Endometrial microvascular endothelial cells (primary cell): ENCODE measurements at regions not wholly inside any gene's neighbourhood (a gene's known extent, or its start where the extent isn't known, plus 50 kb on each side); places are given as distances from the start of the nearest gene placed in this dataset.
"Not testable (repeated sequence)": the region's sequence is repeated elsewhere in the genome, so short reads cannot be mapped to it uniquely, and the experiment has no call there.

Experiments
- in situ Hi-C: cut with HindIII; loops from 2 replicates; pipeline ENCODE4 v1.10.0; 2017; ENCODE audit warnings: low sequenced_read_pairs, low pct_unique_long_range_greater_than_20kb; ENCODE audit errors: inconsistent ontology term

DNA sequence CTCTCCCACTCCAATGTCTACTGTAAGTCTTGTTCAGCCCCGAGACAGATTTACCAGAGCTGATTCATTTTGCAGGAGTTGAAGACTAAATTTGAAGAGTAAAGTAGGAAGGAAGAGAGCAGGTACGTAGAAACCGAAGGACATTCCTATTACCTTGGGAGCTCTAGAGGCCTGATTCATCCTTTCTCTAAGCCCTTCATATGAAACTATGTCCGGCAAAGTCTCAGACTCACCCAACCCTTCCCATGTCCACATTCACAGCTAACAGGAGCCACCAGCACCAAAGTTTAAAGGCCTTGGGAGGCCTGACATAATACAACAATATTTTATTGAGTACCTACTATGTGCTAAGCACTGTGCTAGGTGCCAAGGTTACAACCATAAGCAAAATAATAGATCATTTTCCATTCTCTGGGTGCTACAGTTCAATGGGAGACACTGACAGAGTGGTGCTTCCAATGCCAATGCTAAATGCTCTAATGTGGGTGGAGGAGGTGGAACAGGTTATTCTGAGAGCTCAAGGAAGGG is 86.6 kb downstream of the PHLDA1 start:
- in situ Hi-C loops: no loop called here

DNA sequence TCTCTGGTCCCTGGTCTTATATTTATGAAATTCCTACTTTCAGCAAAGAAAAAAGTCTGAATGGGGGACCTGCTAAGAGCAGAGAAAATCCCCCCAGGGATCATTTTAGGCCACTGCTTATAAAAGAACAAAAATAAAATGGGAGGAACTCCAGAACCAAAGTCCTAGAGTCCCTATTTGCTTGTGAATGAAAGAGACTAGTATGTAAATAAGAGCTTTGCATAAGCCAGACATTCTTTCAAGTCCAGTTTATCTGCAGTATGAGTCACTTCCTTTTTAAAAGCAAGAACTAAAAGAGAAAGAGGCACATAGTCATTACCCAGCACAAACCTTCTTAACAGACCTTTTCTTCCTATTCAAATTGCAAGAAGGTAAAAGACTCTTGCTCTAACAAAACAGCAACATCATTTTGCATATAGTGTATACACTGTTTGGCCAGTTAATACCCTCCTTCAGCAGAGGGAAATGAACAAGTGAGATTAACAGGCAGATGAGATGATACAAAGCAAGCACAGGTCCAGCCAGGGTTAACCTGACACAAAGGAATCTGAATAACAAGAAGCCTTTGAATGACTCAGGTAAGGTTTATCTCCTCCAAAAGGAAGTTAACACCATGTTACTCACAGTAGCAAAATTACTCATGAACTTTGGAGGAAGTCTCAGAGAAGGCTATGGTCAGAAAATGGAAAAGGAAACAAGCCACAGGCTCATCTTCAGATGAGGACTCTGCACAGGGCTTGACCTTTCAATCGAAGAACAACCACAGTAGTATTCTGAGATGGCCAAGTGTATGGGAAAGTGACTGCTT is 87.3 kb downstream of the PHLDA1 start:
- in situ Hi-C loops: no loop called here

DNA sequence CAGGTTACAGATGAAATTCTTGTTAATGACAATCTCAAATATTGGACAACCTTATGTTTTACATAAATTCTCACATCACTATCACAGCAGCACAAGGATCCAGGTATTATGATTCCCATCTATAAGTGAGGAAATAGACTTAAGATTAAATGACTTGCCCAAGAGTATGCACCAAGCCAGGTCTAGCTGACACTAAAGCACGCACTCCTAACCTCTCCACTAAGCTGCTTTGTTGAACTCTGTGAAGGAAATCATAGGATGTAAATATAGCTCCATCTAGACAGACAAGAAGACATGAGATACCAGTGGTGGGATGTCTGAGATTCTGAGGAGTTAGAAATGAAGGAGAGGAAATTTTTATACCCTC is 87.9 kb downstream of the PHLDA1 start:
- in situ Hi-C loops: no loop called here

DNA sequence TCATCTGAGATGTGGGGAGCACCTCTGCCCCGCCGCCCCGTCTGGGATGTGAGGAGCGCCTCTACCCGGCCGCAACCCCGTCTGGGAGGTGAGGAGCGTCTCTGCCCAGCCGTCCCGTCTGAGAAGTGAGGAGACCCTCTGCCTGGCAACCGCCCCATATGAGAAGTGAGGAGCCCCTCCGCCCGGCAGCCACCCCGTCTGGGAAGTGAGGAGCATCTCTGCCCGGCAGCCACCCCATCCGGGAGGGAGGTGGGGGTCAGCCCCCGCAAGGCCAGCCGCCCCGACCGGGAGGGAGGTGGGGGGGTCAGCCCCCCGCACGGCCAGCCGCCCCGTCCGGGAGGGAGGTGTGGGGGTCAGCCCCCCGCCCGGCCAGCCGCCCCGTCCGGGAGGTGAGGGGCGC is 89.9 kb downstream of the PHLDA1 start:
- in situ Hi-C loops: not testable (repeated sequence)

DNA sequence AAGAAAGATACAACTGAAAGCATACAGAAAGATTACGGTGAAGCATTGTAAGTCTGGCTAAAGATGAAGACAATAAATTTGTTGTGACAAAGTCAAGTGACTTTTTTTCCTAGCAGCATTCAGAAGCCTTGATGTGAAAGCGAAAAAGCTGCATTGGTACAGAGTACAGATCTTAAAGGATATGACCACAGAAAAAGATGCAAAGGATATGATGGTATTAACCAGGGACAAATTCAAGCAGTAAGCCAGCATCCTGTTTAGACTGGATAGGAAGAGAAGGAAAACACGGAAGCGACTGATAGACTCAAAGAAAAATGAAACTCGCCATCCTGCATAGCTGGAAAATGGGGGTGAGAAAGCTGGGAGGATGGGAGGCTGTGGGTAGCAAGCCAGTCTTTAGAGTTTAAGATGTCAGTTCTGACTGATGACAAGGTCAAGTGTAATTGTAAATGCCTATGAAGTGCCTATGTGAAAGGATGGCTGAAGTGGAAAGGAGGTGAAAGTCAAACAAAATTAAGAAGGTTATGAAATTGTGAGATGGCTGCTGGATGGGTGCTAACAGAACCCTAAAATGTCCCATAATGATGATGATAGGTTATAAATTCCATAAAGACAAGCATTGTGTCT is 92.4 kb downstream of the PHLDA1 start:
- in situ Hi-C loops: no loop called here

DNA sequence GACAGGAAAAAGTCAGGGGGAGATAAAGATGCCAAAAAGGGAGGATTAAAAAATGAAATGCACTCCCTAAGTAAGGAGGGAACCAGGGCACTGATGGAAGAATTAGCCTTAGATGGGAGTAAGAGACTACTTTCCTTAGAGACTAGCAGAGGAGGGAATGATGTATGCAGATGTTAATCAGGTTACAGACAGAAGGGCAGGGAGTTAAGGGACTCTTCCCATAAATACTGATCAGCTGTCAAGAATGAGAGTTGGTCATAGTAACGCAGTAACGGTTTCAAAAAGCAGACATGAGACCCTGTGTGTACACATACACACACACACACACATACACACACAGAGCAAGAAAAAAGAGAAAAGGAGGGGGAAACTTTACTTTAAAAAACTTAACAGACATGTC is 93.4 kb downstream of the PHLDA1 start:
- in situ Hi-C loops: no loop called here

DNA sequence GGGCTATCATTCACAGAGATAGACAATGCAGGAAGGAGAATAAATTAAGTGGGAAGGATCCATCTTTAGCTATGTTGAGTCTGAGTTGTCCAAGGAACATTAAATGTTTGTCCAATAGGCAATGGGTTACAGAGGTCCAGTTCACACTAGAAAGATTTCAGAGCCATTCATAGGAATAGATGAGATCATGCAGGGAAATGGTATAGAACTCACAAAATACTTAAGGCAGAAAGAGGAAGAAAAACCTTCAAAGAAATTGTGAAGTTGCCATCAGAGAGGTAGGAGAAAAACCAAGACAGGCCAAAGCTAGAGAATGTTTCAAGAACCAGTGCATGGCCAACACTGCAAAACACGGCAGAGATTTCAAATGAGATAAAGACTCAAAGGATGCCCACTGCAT is 94.1 kb downstream of the PHLDA1 start:
- in situ Hi-C loops: no loop called here

DNA sequence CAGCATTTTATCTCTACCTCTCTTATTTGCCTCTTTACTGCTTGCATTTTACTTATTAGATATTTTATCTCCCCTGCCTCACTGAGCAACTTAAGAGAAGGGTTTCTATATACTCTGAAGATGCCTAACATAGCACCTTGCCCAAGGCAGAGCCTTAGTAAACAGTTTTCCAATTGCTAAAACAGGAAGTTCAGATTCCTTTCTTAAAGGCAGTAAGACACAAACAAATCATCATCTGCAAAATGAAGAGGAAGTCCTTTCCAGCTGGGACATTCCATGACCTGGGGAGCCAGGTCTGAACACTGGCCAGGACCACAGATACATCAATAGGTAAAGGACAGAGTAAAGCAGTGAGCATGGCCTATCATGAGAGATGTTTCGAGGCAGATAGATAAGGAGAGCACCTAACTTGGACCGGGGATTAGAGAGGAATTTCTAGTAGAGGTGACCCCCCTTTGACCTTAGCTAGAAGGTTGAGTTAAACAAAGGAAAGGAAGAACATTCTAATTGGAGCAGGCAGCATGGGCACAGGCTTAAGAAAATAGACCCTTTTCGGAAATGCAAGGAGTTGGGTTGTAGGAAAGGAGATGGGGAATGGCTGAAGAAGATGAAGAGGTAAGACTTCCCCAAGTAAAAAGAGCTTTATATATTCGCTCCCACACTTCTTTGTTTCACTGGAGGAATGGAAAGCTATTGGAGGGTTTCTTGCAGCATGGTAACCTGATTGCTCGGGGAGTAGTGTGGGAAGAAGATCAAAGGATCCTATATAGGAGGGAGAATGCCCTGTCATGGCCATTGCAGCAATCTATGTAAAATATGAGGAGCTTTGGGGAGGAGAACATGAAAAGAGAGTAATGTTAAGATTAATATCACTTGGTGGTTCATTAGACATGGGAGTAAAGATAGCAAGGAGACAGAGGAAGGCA is 94.8 kb downstream of the PHLDA1 start:
- in situ Hi-C loops: no loop called here

DNA sequence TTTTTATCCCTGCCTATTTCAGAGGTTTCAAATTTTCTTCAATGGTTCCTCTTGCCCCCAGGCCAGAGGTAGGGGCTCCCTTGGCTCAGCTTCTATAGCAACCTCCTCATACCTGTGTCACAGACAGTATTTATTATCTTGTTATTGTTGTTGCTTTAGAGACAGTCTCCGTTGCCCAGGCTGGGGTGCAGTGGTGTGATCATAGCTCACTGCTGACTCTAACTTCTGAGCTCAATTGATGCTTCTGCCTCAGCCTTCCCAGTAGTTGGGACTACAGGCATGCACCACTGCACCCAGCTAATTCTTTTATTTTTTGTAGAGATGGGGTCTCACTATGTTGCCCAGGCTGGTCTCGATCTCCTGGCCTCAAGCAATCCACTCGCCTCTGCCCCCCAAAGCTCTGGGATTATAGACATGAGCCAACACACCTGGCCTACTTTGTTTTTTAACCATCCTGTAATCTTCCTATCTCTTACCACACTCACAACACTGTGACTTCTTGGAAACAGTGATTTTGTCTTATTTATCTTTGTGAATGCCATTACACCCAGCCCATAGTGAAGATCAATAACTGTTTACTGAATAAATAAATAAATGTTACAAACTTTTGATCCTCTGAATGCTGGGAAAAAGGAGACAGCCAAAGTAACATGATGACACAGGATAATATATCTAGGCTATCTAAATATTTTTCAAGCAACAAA is 95.9 kb downstream of the PHLDA1 start:
- in situ Hi-C loops: no loop called here

DNA sequence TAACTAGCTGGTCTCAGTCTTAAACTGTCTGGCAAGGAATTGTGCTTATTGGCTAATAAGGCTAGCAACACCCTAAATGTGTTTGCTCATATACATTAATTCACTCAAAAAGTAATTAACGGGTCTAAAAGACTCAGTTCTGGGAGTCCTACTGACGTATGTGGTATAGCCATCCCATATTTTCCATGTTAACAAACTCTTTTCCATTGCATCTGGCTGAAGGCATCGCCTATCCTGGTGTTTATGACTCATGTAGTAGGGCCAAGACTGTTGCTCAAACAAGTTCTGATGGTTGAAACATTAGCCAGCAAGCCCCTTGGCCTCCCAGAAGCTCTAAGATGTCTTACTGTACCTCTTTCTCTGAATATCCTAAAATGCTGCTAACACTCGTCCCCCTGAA is 98.5 kb downstream of the PHLDA1 start:
- in situ Hi-C loops: no loop called here

DNA sequence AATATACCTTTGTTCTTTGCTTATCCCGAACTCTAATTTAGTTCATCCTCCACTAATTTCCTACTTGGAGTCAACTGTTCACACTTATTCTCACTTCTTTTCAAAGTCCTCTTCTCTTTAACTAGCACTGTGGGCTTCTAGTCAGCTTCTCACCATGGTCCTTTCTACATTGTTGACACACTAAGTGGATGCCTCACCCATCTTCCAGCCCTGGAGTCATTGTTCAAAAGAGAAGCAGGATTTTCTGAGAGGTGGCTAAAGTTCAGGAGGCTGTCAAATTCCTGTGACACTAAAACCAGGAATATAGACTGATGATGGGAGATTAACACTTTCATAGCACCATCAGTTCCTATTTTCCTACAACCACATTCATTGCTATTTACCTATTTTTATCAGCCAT is 99.3 kb downstream of the PHLDA1 start:
- in situ Hi-C loops: no loop called here

DNA sequence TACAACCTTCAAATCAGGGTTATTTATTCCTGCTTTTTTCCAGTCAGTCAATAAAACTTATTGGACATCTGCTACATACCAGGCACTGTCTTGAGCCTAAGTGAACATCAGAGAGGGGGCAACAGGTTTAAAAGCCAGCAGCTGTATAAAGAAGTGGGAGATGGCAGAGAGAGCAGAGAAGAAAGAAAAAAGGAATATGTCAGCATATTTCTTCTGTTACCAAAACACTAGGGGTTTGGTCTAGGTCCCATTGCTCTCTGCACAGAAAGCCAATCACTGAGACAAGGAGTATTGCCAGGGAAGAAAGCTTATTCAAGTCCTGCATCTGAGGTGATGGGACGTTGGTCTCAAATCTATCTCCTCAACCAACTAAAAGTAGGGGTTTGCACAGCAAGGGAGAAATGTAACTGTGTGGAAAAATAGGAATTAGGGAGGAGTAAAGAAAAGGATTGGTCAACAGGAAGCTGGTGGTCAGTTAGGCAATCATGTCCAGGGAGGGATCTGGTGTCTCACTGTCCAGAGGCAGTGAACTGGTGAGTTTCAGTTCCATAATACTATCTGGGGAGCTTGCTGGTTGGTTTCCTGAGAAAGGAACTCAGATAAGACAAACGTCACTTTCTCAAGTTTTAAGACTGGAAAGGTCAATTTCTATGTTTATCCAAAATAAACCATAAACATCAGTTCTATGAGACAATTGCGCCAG is 107.5 kb downstream of the PHLDA1 start:
- in situ Hi-C loops: no loop called here

DNA sequence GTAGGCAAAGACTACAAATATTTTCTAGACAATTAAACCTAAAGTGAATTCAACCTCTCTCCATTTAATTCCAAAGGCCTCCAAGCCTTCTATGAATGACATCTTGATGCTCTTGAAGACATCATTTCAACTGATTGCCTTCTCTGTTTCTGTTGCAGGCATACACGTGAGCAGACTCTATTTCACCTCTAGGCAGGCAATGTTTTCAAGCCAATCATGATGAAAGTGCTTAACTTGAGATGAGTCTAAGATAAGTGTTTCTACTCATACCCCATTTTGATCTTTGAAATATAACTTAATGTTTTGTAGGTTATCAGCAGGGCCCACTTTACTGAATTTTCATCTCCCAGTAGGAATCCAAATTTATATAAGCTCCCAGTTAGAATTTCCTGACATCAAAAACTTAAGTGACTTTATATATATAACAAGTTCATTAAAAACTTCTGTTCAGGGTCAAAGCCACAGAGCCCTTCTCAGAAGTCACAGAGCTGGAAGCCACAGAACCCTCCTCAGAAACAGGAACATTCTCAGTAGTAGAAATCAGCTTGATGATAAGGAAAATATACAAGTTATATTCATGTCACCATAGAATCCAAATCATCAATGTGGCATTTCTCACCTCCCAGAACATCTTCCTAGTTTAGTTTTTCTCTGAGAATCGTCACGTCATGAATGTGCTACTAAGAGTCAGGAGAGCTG is 108.5 kb downstream of the PHLDA1 start:
- in situ Hi-C loops: no loop called here

DNA sequence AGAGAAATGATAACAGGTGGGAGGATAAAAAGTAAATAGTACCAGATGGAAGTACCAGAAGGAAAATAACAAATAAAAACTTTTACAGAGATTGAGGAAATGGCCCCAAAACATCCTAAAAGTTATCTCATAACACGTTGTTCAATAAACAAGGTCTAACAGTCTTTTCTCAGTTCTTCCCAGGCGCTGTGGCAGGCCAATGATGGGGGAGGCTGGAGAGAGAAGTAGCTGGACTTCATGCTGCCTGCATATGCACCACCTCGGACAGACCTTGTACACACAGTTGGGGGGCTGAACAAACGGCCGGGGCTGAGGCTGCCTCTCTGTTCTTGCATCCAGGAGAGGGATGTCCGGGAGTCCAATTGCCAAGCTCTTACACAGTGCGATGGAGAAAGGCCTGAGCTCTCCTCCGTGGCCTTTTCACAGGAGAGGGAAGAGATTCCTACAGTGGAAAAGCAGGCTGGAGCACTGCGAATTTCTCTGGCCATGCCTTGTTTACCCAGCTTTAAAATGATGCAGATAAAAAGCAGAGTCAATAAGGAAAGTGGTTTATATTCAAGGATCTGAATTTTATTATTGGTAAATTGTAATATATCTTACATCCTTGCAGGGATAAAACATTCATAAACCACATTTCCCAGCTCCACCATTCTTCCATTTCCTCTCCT is 109.8 kb downstream of the PHLDA1 start:
- in situ Hi-C loops: no loop called here

DNA sequence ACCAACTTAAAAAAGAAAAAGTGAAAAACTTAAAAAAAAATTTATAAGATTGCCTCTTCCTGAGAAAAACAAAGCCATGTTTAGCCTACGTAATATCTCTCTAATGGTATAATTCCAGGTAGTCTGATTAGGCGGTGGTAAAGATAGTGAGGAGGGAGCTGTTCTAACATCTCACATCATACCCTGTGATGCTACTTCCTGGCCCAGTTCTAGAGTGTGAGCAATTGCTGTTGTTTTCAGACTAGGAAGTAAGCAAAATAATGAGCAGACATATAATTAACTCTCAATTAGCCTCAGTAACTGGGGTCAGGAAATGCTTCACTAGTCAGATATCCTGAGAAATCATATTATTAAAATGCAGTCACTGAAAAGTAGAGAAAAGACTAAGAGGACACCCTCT is 113.9 kb downstream of the PHLDA1 start:
- in situ Hi-C loops: no loop called here

DNA sequence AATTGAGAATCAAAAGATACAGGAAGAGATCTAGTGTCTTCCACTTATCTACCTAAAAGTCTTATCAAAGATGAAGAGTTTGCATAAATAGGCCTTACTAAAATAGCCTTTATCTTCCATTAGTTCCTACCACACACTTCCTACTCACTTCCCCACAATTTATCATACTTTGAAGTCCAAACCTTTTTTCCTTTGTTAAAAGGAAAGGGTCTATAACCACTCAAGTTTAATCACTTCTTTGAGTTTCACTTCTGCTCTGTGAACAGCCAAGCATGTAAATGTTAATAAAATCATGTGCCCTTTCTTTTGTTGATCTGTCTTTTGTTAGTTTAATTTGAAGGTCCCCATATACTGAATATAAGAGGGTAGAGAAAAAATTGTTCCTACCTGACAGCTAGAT is 114.5 kb downstream of the PHLDA1 start:
- in situ Hi-C loops: no loop called here
